A673 (cell line): ENCODE measurements at regions not wholly inside any gene's neighbourhood (a gene's known extent, or its start where the extent isn't known, plus 50 kb on each side); places are given as distances from the start of the nearest gene placed in this dataset.

ENCODE experiments used
- CTCF ChIP-seq: fragments of 300-800, 200-600 bp; sonication (generic); conservative IDR thresholded peaks from 2 replicates; pipeline ENCODE4 v1.5.1; 2017; ENCODE audit warnings: low read depth, mild to moderate bottlenecking, antibody characterized with exemption, low read length, moderate library complexity, mixed read lengths
- EZH2 ChIP-seq: fragments of 200-600 bp; sonication (generic); IDR thresholded peaks from 2 replicates; pipeline ENCODE4 v1.6.1; 2017; ENCODE audit warnings: borderline replicate concordance, low read depth, mild to moderate bottlenecking, mixed read lengths, antibody characterized with exemption, low read length; ENCODE audit not compliant: poor library complexity, severe bottlenecking

GRCh38 chr2:48205137-48205798, 109.2 kb upstream of the FOXN2 start:
- TF ChIP-seq CTCF (no peak), EZH2 (no peak)
